K562 (cell line): ENCODE measurements at regions not wholly inside any gene's neighbourhood (a gene's known extent, or its start where the extent isn't known, plus 50 kb on each side); places are given as distances from the start of the nearest gene placed in this dataset.

Experiments used
- ATAC-seq: fragments of 200-7000 bp; cut with Tn5 transposase; 3 replicates; pipeline ENCODE4 v1.9.1; 2020; ENCODE audit warnings: moderate library complexity
- BruUV-seq: library from RNA; stranded (reverse); fragments of 400-500 nt; replicated peaks from 2 replicates; lab custom pipeline; 2021; lab: Mats Ljungman, UMichigan
- CTCF ChIA-PET: fragments of 300-600 bp; formaldehyde crosslinking; extraction: SDS; loops from one replicate; lab custom pipeline; 2021; ENCODE audit warnings: low intra/inter-chr PET ratio; lab: Yijun Ruan, JAX
- POLR2A ChIA-PET: fragments of 300-600, 350-650 bp; sonication (Branson Sonifier 250); formaldehyde crosslinking; extraction: SDS; loops from one replicate; lab custom pipeline; 2021; ENCODE audit warnings: antibody characterized with exemption, inconsistent platforms; lab: Yijun Ruan, JAX
- DNase-seq, 4 experiments: peaks; one replicate each; pipeline versions ENCODE4 v3.0.0 to v3.0.0-alpha.2; 2011 to 2018; ENCODE audit warnings: low spot score in 3 of 4, mixed read lengths in 3 of 4; ENCODE audit errors: extremely low read depth in 1 of 4
- FAIRE-seq: peaks from 2 replicates; lab custom pipeline; 2011; peaks lifted over from hg19 to GRCh38; lab: Jason Lieb, UNC
- H2AFZ ChIP-seq: 2 replicates; pipeline ENCODE4 v1.6.0; 2011; ENCODE audit warnings: low read depth, low read length, control low read depth, inconsistent platforms
- H3K27ac ChIP-seq: fragments of 200-600 bp; 3 replicates; pipeline ENCODE4 v1.8.0; 2011; ENCODE audit warnings: low read depth, mild to moderate bottlenecking, control low read depth, inconsistent platforms, low read length, moderate library complexity, mixed read lengths; ENCODE audit errors: extremely low read depth
- H3K27me3 ChIP-seq, 2 experiments: fragments of 300-600 bp in 1 of 2; 2 replicates in 1 of 2; 3 replicates in 1 of 2; pipeline versions ENCODE4 v1.6.0 to v1.8.0; 2011; ENCODE audit warnings: inconsistent platforms in 2 of 2, low read length in 2 of 2, mild to moderate bottlenecking in 1 of 2, mixed read lengths in 1 of 2, moderate library complexity in 1 of 2; ENCODE audit not compliant: control insufficient read depth in 2 of 2, insufficient read depth in 2 of 2
- H3K36me3 ChIP-seq: fragments of 300-600 bp; 3 replicates; pipeline ENCODE4 v1.8.0; 2011; ENCODE audit warnings: mild to moderate bottlenecking, low read length, inconsistent platforms; ENCODE audit not compliant: control insufficient read depth, insufficient read depth
- H3K4me1 ChIP-seq, 2 experiments: fragments of 200-600 bp in 1 of 2; replicated peaks in 1 of 2; 2 replicates in 1 of 2; 3 replicates in 1 of 2; pipeline versions ENCODE4 v1.5.1 to v1.8.0; 2011; ENCODE audit warnings: inconsistent platforms in 2 of 2, low read length in 2 of 2, mild to moderate bottlenecking in 1 of 2, mixed read lengths in 1 of 2, moderate library complexity in 1 of 2; ENCODE audit not compliant: control insufficient read depth in 2 of 2, insufficient read depth in 2 of 2
- H3K4me2 ChIP-seq: 2 replicates; pipeline ENCODE4 v1.6.1; 2011; ENCODE audit warnings: low read length, control low read depth, inconsistent platforms, mixed read lengths; ENCODE audit not compliant: insufficient read depth
- H3K4me3 ChIP-seq: fragments of 200-600 bp; sonication (generic), shearing (Covaris generic); 2 replicates; pipeline ENCODE4 v1.5.1; 2016; ENCODE audit warnings: control low read depth, inconsistent platforms
- H3K79me2 ChIP-seq: fragments of 200-600 bp; 3 replicates; pipeline ENCODE4 v1.8.0; 2011; ENCODE audit warnings: low read length, inconsistent platforms; ENCODE audit not compliant: control insufficient read depth, insufficient read depth
- H3K9ac ChIP-seq, 2 experiments: 2 replicates each; pipeline versions ENCODE4 v1.6.0 to v1.6.1; 2011; ENCODE audit warnings: low read depth in 2 of 2, low read length in 2 of 2, control low read depth in 1 of 2, inconsistent platforms in 1 of 2, mild to moderate bottlenecking in 1 of 2, mixed read lengths in 1 of 2; ENCODE audit not compliant: insufficient read depth in 1 of 2
- H3K9me1 ChIP-seq: one replicate; pipeline ENCODE4 v1.6.0; 2011; ENCODE audit warnings: inconsistent platforms, mild to moderate bottlenecking, low read length, moderate library complexity; ENCODE audit not compliant: control insufficient read depth, insufficient read depth
- H3K9me3 ChIP-seq: replicated peaks from 2 replicates; pipeline ENCODE4 v1.5.1; 2011; ENCODE audit warnings: low read depth, low read length, inconsistent platforms; ENCODE audit not compliant: control insufficient read depth, insufficient read depth
- H4K20me1 ChIP-seq: replicated peaks from 2 replicates; pipeline ENCODE4 v1.6.1; 2011; ENCODE audit warnings: low read length, inconsistent platforms, mixed read lengths; ENCODE audit not compliant: control insufficient read depth, insufficient read depth
- BMI1 ChIP-seq: fragments of 150-350 bp; IDR thresholded peaks from 2 replicates; pipeline ENCODE4 v1.6.1; 2014; ENCODE audit warnings: low read length
- FOXJ2 ChIP-seq: fragments of 200-800 bp; sonication (Bioruptor generic); IDR thresholded peaks from 2 replicates; pipeline ENCODE4 v1.6.1; 2016; ENCODE audit warnings: missing genetic modification characterization, missing compliant biosample characterization
- HES1 ChIP-seq: fragments of 450-650 bp; IDR thresholded peaks from 2 replicates; pipeline ENCODE4 v1.6.1; 2016; ENCODE audit warnings: low read depth, mild to moderate bottlenecking, moderate library complexity
- HOXB6 ChIP-seq: fragments of 250-450 bp; sonication (Bioruptor Pico); IDR thresholded peaks from 2 replicates; pipeline ENCODE4 v1.5.1; 2022; ENCODE audit warnings: mild to moderate bottlenecking, borderline replicate concordance
- LEF1 ChIP-seq: fragments of 450-650 bp; IDR thresholded peaks from 2 replicates; pipeline ENCODE4 v1.6.1; 2016; ENCODE audit warnings: mild to moderate bottlenecking
- MBD2 ChIP-seq: sonication (generic); IDR thresholded peaks from 2 replicates; pipeline ENCODE4 v1.6.1; 2016; ENCODE audit warnings: low read depth, borderline replicate concordance
- NR3C1 ChIP-seq: sonication (generic); formaldehyde crosslinking; IDR thresholded peaks from 2 replicates; pipeline ENCODE4 v1.8.1; 2022; ENCODE audit warnings: missing genetic modification reagents
- PBX2 ChIP-seq, 2 experiments: IDR thresholded peaks in 1 of 2; conservative IDR thresholded peaks in 1 of 2; 2 replicates each; pipeline ENCODE4 v1.6.1; 2016; ENCODE audit warnings: low read depth in 2 of 2, mild to moderate bottlenecking in 1 of 2, missing compliant biosample characterization in 1 of 2, missing genetic modification characterization in 1 of 2, moderate library complexity in 1 of 2
- POLR2H ChIP-seq: IDR thresholded peaks from 2 replicates; pipeline ENCODE4 v1.6.1; 2016; ENCODE audit warnings: missing genetic modification characterization, low read depth, mild to moderate bottlenecking, control low read depth, missing compliant biosample characterization, moderate library complexity
- RBFOX2 ChIP-seq: fragments of 200-400 bp; formaldehyde crosslinking; IDR thresholded peaks from 2 replicates; pipeline ENCODE4 v1.6.1; 2017; ENCODE audit warnings: low read depth, mild to moderate bottlenecking, low read length, moderate library complexity
- RBM34 ChIP-seq: fragments of 200-400 bp; formaldehyde crosslinking; IDR thresholded peaks from 2 replicates; pipeline ENCODE4 v1.6.1; 2018; ENCODE audit warnings: low read length, borderline replicate concordance; ENCODE audit not compliant: insufficient read depth
- TGIF2 ChIP-seq: sonication (generic); formaldehyde crosslinking; IDR thresholded peaks from 2 replicates; pipeline ENCODE4 v1.8.1; 2022; ENCODE audit warnings: mild to moderate bottlenecking, missing genetic modification reagents, moderate library complexity
- THRAP3 ChIP-seq: fragments of 450-650 bp; IDR thresholded peaks from 2 replicates; pipeline ENCODE4 v1.6.1; 2016; ENCODE audit warnings: mild to moderate bottlenecking, inconsistent platforms, borderline replicate concordance
- WGBS: fragments of 100-300 bp; shearing (Covaris generic); methylation state at CpG from one replicate; pipeline ENCODE4 v1.1.6; 2016; ENCODE audit warnings: low coverage, mixed read lengths; ENCODE audit not compliant: insufficient coverage; ENCODE audit errors: missing lambda C conversion rate; 5-methylcytosine and 5-hydroxymethylcytosine counted together
- in situ Hi-C: fragments of 300-500 bp; cut with MboI; formaldehyde crosslinking; loops from 4 replicates; pipeline ENCODE4 v1.15.0; 2018; ENCODE audit warnings: inconsistent platforms, mixed read lengths
- intact Hi-C: fragments of 100-400 bp; cut with micrococcal nuclease; formaldehyde crosslinking; loops from 2 replicates; pipeline ENCODE4 v1.14.2; 2022

GRCh38 chr14:105884808-105885281 is 358.5 kb downstream of the TMEM121 start:
- DNase-seq = no peak
- no TSS peak for BruUV-seq
- Histone ChIP-seq H3K9me1 (no peaks in the 10 kb centered on the region), H3K4me2 (no peak overlapping the region), H3K9me3 (no peaks in the 10 kb centered on the region), H3K9ac (no peak overlapping the region), H3K79me2 (no peaks in the 10 kb centered on the region), H3K4me3 (no peak overlapping the region), H3K36me3 (no peaks in the 10 kb centered on the region), H3K27me3 (no peaks in the 10 kb centered on the region), H4K20me1 (no peaks in the 10 kb centered on the region), H2AFZ (no peak overlapping the region), H3K27ac (no peak overlapping the region), H3K4me1 (no peaks in the 10 kb centered on the region)
- ChIA-PET CTCF (no interaction called here), POLR2A (interaction anchor here (0.6 kb wide), 1 partner anchor 140 kb away, joined by 3 read pairs; no protein-coding TSS in a partner anchor)
- in situ Hi-C loops = no loop called here
- FAIRE-seq = no peak
- WGBS = 3% methylated on average over 7 of the region's 13 CpGs
- ATAC-seq = no peak
- TF ChIP-seq NR3C1 (no peak), THRAP3 (no peak), RBM34 (no peak), RBFOX2 (no peak), BMI1 (no peak), LEF1 (no peak), TGIF2 (CRISPR knock-in tag) (no peak), POLR2H (tag) (no peak), HOXB6 (no peak), HES1 (no peak), FOXJ2 (tag) (no peak), MBD2 (no peak), PBX2 (CRISPR knock-in tag; IDR thresholded peaks at IDR 0.05; ENCODE audit: low read depth) (no peak), PBX2 (tag; conservative IDR thresholded peaks at IDR 0.05; ENCODE audit: low read depth) (no peak)
- intact Hi-C loops = no loop called here
